ENCODE measurements at regions not wholly inside any gene's neighbourhood (a gene's known extent, or its start where the extent isn't known, plus 50 kb on each side); places are given as distances from the start of the nearest gene placed in this dataset.

DNA sequence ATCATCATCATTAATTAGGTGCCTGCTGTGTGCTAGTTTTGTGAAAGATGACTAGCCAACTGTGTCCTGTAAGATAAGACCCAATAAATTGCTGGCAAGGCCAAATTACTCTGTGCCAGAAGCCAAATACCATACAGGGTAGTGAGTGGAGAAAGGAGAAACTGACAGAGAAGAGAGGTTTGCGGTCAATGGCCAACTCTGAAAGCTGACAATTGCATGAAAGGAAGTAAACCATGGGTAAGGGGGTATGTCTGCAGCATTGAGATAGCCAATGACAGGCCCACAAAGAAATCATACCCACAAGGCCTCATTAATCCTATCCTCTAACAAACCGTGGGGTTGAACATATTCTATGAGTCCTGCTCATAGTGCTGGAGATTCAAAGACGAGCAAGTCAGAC lies 236.6 kb upstream of the CCDC196 start:
- TF ChIP-seq ZNF8 (CRISPR knock-in tag; IDR thresholded peaks at IDR 0.05) (no peak), ZFP3 (CRISPR knock-in tag; IDR thresholded peaks at IDR 0.05) (no peak), ARNTL (CRISPR knock-in tag; IDR thresholded peaks at IDR 0.05; ENCODE audit: borderline replicate concordance, low read depth) (no peak), SNAI2 (CRISPR knock-in tag; IDR thresholded peaks at IDR 0.05) (no peak), ISL1 (CRISPR knock-in tag; IDR thresholded peaks at IDR 0.05) (no peak), TOX (CRISPR knock-in tag; IDR thresholded peaks at IDR 0.05; ENCODE audit: borderline replicate concordance) (no peak), RARB (CRISPR knock-in tag; IDR thresholded peaks at IDR 0.05) (no peak), ESRRG (CRISPR knock-in tag; IDR thresholded peaks at IDR 0.05) (no peak), ZNF70 (CRISPR knock-in tag; IDR thresholded peaks at IDR 0.05) (no peak), ZC3H10 (CRISPR knock-in tag; IDR thresholded peaks at IDR 0.05) (no peak), BACH2 (CRISPR knock-in tag; IDR thresholded peaks at IDR 0.05; ENCODE audit: borderline replicate concordance) (no peak), GLIS3 (CRISPR knock-in tag; IDR thresholded peaks at IDR 0.05) (no peak), PPARA (CRISPR knock-in tag; IDR thresholded peaks at IDR 0.05; ENCODE audit: borderline replicate concordance) (no peak), ZFP30 (CRISPR knock-in tag; IDR thresholded peaks at IDR 0.05) (no peak), TCF4 (CRISPR knock-in tag; IDR thresholded peaks at IDR 0.05; ENCODE audit: borderline replicate concordance) (no peak), OSR1 (CRISPR knock-in tag; IDR thresholded peaks at IDR 0.05) (no peak)
- TF ChIP-seq, protein P1, sequence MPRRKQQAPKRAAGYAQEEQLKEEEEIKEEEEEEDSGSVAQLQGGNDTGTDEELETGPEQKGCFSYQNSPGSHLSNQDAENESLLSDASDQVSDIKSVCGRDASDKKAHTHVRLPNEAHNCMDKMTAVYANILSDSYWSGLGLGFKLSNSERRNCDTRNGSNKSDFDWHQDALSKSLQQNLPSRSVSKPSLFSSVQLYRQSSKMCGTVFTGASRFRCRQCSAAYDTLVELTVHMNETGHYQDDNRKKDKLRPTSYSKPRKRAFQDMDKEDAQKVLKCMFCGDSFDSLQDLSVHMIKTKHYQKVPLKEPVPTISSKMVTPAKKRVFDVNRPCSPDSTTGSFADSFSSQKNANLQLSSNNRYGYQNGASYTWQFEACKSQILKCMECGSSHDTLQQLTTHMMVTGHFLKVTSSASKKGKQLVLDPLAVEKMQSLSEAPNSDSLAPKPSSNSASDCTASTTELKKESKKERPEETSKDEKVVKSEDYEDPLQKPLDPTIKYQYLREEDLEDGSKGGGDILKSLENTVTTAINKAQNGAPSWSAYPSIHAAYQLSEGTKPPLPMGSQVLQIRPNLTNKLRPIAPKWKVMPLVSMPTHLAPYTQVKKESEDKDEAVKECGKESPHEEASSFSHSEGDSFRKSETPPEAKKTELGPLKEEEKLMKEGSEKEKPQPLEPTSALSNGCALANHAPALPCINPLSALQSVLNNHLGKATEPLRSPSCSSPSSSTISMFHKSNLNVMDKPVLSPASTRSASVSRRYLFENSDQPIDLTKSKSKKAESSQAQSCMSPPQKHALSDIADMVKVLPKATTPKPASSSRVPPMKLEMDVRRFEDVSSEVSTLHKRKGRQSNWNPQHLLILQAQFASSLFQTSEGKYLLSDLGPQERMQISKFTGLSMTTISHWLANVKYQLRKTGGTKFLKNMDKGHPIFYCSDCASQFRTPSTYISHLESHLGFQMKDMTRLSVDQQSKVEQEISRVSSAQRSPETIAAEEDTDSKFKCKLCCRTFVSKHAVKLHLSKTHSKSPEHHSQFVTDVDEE (CRISPR knock-in tag; IDR thresholded peaks at IDR 0.05): no peak
- TF ChIP-seq, protein P2, sequence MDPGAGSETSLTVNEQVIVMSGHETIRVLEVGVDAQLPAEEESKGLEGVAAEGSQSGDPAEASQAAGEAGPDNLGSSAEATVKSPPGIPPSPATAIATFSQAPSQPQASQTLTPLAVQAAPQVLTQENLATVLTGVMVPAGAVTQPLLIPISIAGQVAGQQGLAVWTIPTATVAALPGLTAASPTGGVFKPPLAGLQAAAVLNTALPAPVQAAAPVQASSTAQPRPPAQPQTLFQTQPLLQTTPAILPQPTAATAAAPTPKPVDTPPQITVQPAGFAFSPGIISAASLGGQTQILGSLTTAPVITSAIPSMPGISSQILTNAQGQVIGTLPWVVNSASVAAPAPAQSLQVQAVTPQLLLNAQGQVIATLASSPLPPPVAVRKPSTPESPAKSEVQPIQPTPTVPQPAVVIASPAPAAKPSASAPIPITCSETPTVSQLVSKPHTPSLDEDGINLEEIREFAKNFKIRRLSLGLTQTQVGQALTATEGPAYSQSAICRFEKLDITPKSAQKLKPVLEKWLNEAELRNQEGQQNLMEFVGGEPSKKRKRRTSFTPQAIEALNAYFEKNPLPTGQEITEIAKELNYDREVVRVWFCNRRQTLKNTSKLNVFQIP (CRISPR knock-in tag; IDR thresholded peaks at IDR 0.05; ENCODE audit: borderline replicate concordance, low read depth): no peak
- TF ChIP-seq, protein P3, sequence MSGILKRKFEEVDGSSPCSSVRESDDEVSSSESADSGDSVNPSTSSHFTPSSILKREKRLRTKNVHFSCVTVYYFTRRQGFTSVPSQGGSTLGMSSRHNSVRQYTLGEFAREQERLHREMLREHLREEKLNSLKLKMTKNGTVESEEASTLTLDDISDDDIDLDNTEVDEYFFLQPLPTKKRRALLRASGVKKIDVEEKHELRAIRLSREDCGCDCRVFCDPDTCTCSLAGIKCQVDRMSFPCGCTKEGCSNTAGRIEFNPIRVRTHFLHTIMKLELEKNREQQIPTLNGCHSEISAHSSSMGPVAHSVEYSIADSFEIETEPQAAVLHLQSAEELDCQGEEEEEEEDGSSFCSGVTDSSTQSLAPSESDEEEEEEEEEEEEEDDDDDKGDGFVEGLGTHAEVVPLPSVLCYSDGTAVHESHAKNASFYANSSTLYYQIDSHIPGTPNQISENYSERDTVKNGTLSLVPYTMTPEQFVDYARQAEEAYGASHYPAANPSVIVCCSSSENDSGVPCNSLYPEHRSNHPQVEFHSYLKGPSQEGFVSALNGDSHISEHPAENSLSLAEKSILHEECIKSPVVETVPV (CRISPR knock-in tag; IDR thresholded peaks at IDR 0.05): no peak
- no peak for ATAC-seq

- no peak for TF ChIP-seq ESRRG (CRISPR knock-in tag; IDR thresholded peaks at IDR 0.05)
- TF ChIP-seq ZNF8 (CRISPR knock-in tag; IDR thresholded peaks at IDR 0.05): no peak
- no peak for TF ChIP-seq OSR1 (CRISPR knock-in tag; IDR thresholded peaks at IDR 0.05)
- TF ChIP-seq, protein P2 (CRISPR knock-in tag; IDR thresholded peaks at IDR 0.05; ENCODE audit: borderline replicate concordance, low read depth): no peak
- TF ChIP-seq, protein P1 (CRISPR knock-in tag; IDR thresholded peaks at IDR 0.05): no peak
- no peak for TF ChIP-seq TCF4 (CRISPR knock-in tag; IDR thresholded peaks at IDR 0.05; ENCODE audit: borderline replicate concordance)
- no peak for TF ChIP-seq RARB (CRISPR knock-in tag; IDR thresholded peaks at IDR 0.05)
- TF ChIP-seq, protein P3 (CRISPR knock-in tag; IDR thresholded peaks at IDR 0.05): no peak
- no peak for TF ChIP-seq CSDC2 (CRISPR knock-in tag; IDR thresholded peaks at IDR 0.05)
- TF ChIP-seq GLIS3 (CRISPR knock-in tag; IDR thresholded peaks at IDR 0.05): no peak
- TF ChIP-seq TOX (CRISPR knock-in tag; IDR thresholded peaks at IDR 0.05; ENCODE audit: borderline replicate concordance): no peak
- TF ChIP-seq ISL1 (CRISPR knock-in tag; IDR thresholded peaks at IDR 0.05): no peak
- TF ChIP-seq SNAI2 (CRISPR knock-in tag; IDR thresholded peaks at IDR 0.05): no peak
- TF ChIP-seq BACH2 (CRISPR knock-in tag; IDR thresholded peaks at IDR 0.05; ENCODE audit: borderline replicate concordance): no peak
- no peak for TF ChIP-seq PPARA (CRISPR knock-in tag; IDR thresholded peaks at IDR 0.05; ENCODE audit: borderline replicate concordance)
- no peak for TF ChIP-seq ZFP3 (CRISPR knock-in tag; IDR thresholded peaks at IDR 0.05)
- no peak for TF ChIP-seq CREB5 (CRISPR knock-in tag; IDR thresholded peaks at IDR 0.05; ENCODE audit: low read depth)
- no peak for TF ChIP-seq ZNF70 (CRISPR knock-in tag; IDR thresholded peaks at IDR 0.05)
- TF ChIP-seq ZC3H10 (CRISPR knock-in tag; IDR thresholded peaks at IDR 0.05): no peak
- TF ChIP-seq ZNF565 (CRISPR knock-in tag; conservative IDR thresholded peaks at IDR 0.05; ENCODE audit: low read depth): no peak
- no peak for ATAC-seq
Measured at GRCh38 chr14:66254038-66254437, 232.1 kb upstream of the CCDC196 start.

All from SK-N-SH treated with all-trans-retinoic acid at 6 μM for 48 hours (cell line).